SK-N-SH treated with all-trans-retinoic acid at 6 μM for 48 hours (cell line): ENCODE measurements at regions not wholly inside any gene's neighbourhood (a gene's known extent, or its start where the extent isn't known, plus 50 kb on each side); places are given as distances from the start of the nearest gene placed in this dataset.
A peak's percentile ranks its signal among the peaks of the same experiment; 100 is the strongest.
"Not testable (repeated sequence)": the region's sequence is repeated elsewhere in the genome, so short reads cannot be mapped to it uniquely, and the experiment has no call there.

Experiments
- ATAC-seq: fragments of 200-7000 bp; cut with Tn5 transposase; 3 replicates; pipeline ENCODE4 v1.9.1; 2020; ENCODE audit warnings: mild to moderate bottlenecking, moderate library complexity
- ARNTL ChIP-seq: fragments of 450-650 bp; formaldehyde crosslinking; IDR thresholded peaks from 2 replicates; pipeline ENCODE4 v1.5.0; 2020; ENCODE audit warnings: low read depth, mild to moderate bottlenecking, moderate library complexity, borderline replicate concordance
- CSDC2 ChIP-seq: fragments of 250-450 bp; sonication (Bioruptor Pico); IDR thresholded peaks from 2 replicates; pipeline ENCODE4 v1.5.0; 2020; ENCODE audit warnings: mild to moderate bottlenecking, moderate library complexity
- GLIS3 ChIP-seq: fragments of 250-450 bp; sonication (Bioruptor Pico); IDR thresholded peaks from 2 replicates; pipeline ENCODE4 v1.5.0; 2020; ENCODE audit warnings: mild to moderate bottlenecking, moderate library complexity
- OSR1 ChIP-seq: fragments of 250-450 bp; sonication (Bioruptor Pico); IDR thresholded peaks from 2 replicates; pipeline ENCODE4 v1.8.0; 2022; ENCODE audit warnings: moderate library complexity, mild to moderate bottlenecking, inconsistent platforms
- PPARA ChIP-seq: fragments of 250-450 bp; sonication (Bioruptor Pico); IDR thresholded peaks from 2 replicates; pipeline ENCODE4 v1.5.0; 2020; ENCODE audit warnings: mild to moderate bottlenecking, borderline replicate concordance
- RARB ChIP-seq: fragments of 250-450 bp; sonication (Bioruptor Pico); IDR thresholded peaks from 2 replicates; pipeline ENCODE4 v1.8.0; 2021; ENCODE audit warnings: mild to moderate bottlenecking, moderate library complexity
- SNAI2 ChIP-seq: fragments of 250-450 bp; sonication (Bioruptor Pico); IDR thresholded peaks from 2 replicates; pipeline ENCODE4 v1.5.0; 2020; ENCODE audit warnings: mild to moderate bottlenecking, moderate library complexity
- TCF4 ChIP-seq: fragments of 250-450 bp; sonication (Bioruptor Pico); IDR thresholded peaks from 2 replicates; pipeline ENCODE4 v1.8.0; 2021; ENCODE audit warnings: mild to moderate bottlenecking, moderate library complexity, borderline replicate concordance
- TOX ChIP-seq: fragments of 250-450 bp; sonication (Bioruptor Pico); IDR thresholded peaks from 2 replicates; pipeline ENCODE4 v1.8.0; 2021; ENCODE audit warnings: mild to moderate bottlenecking, moderate library complexity, borderline replicate concordance
- ZC3H10 ChIP-seq: fragments of 250-450 bp; sonication (Bioruptor Pico); IDR thresholded peaks from 2 replicates; pipeline ENCODE4 v1.5.1; 2021; ENCODE audit warnings: mild to moderate bottlenecking, moderate library complexity
- ZFP3 ChIP-seq: fragments of 250-450 bp; sonication (Bioruptor Pico); IDR thresholded peaks from 2 replicates; pipeline ENCODE4 v1.5.0; 2020; ENCODE audit warnings: mild to moderate bottlenecking, moderate library complexity
- ZFP30 ChIP-seq: fragments of 450-650 bp; formaldehyde crosslinking; IDR thresholded peaks from 2 replicates; pipeline ENCODE4 v1.5.0; 2022; ENCODE audit warnings: mild to moderate bottlenecking, moderate library complexity
- ZNF565 ChIP-seq: fragments of 450-650 bp; formaldehyde crosslinking; conservative IDR thresholded peaks from 2 replicates; pipeline ENCODE4 v1.5.0; 2020; ENCODE audit warnings: low read depth, mild to moderate bottlenecking, moderate library complexity
- ZNF70 ChIP-seq: fragments of 450-650 bp; formaldehyde crosslinking; IDR thresholded peaks from 2 replicates; pipeline ENCODE4 v1.5.0; 2020; ENCODE audit warnings: mild to moderate bottlenecking, moderate library complexity
- TF ChIP-seq, protein P1 (sequence below): fragments of 250-450 bp; sonication (Bioruptor Pico); IDR thresholded peaks from 2 replicates; pipeline ENCODE4 v1.5.1; 2021; ENCODE audit warnings: mild to moderate bottlenecking, moderate library complexity
- TF ChIP-seq, protein P2 (sequence below): fragments of 250-450 bp; sonication (Bioruptor Pico); IDR thresholded peaks from 2 replicates; pipeline ENCODE4 v1.5.1; 2020; ENCODE audit warnings: low read depth, mild to moderate bottlenecking, moderate library complexity
- TF ChIP-seq, protein P3 (sequence below): fragments of 250-450 bp; sonication (Bioruptor Pico); IDR thresholded peaks from 2 replicates; pipeline ENCODE4 v1.8.0; 2020; ENCODE audit warnings: mild to moderate bottlenecking, moderate library complexity, borderline replicate concordance

DNA sequence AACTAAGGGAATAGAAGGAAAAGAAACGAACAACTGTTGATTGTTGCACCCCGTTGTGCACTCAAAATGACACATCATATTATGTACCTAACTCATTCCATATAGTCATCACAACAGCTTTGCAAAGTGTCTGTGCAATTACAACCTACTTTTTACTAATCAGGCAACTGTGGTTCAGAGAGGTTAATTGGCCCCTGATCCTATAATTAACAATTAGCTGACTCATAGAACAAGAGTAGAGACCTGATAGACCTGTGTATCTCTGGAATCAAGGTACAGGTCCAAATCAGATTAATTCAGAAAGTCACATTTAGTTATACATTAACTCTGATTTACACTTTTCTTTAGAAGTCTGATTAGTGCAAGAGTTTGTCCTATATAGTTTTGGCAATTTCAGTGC lies 122.5 kb upstream of the CDK13 start:
- no peak for ATAC-seq
- TF ChIP-seq GLIS3 (no peak), ZFP30 (CRISPR knock-in tag) (no peak), SNAI2 (no peak), ZNF565 (CRISPR knock-in tag) (no peak), RARB (CRISPR knock-in tag) (no peak), ZFP3 (CRISPR knock-in tag) (no peak), PPARA (CRISPR knock-in tag) (no peak), ZNF70 (CRISPR knock-in tag) (no peak), OSR1 (CRISPR knock-in tag) (no peak)
- TF ChIP-seq, protein P1, sequence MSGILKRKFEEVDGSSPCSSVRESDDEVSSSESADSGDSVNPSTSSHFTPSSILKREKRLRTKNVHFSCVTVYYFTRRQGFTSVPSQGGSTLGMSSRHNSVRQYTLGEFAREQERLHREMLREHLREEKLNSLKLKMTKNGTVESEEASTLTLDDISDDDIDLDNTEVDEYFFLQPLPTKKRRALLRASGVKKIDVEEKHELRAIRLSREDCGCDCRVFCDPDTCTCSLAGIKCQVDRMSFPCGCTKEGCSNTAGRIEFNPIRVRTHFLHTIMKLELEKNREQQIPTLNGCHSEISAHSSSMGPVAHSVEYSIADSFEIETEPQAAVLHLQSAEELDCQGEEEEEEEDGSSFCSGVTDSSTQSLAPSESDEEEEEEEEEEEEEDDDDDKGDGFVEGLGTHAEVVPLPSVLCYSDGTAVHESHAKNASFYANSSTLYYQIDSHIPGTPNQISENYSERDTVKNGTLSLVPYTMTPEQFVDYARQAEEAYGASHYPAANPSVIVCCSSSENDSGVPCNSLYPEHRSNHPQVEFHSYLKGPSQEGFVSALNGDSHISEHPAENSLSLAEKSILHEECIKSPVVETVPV (CRISPR knock-in tag) = no peak

DNA sequence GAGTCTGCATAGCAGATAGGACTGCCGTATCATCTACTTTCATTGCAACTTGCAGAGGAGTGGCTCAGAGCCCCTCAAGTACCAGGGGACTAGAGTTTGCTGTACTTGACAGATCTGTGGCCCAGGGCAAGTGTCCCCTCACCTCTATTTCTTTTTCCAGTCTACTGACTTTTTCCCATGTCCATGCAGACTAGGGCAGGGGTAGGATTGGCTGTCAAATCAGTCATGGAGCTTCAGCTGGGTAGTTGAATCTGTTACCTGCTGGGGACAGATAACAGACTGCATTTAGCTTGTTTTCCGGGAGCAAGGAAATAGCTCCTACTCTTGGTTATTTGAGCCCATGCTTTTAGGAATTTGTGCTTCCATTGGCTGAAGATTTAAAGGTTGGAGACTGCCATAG lies 121.0 kb upstream of the CDK13 start:
- TF ChIP-seq, protein P2, sequence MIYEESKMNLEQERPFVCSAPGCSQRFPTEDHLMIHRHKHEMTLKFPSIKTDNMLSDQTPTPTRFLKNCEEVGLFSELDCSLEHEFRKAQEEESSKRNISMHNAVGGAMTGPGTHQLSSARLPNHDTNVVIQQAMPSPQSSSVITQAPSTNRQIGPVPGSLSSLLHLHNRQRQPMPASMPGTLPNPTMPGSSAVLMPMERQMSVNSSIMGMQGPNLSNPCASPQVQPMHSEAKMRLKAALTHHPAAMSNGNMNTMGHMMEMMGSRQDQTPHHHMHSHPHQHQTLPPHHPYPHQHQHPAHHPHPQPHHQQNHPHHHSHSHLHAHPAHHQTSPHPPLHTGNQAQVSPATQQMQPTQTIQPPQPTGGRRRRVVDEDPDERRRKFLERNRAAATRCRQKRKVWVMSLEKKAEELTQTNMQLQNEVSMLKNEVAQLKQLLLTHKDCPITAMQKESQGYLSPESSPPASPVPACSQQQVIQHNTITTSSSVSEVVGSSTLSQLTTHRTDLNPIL (CRISPR knock-in tag) = no peak
- TF ChIP-seq TCF4 (no peak), TOX (CRISPR knock-in tag) (no peak), CSDC2 (CRISPR knock-in tag) (no peak)
- TF ChIP-seq, protein P3, sequence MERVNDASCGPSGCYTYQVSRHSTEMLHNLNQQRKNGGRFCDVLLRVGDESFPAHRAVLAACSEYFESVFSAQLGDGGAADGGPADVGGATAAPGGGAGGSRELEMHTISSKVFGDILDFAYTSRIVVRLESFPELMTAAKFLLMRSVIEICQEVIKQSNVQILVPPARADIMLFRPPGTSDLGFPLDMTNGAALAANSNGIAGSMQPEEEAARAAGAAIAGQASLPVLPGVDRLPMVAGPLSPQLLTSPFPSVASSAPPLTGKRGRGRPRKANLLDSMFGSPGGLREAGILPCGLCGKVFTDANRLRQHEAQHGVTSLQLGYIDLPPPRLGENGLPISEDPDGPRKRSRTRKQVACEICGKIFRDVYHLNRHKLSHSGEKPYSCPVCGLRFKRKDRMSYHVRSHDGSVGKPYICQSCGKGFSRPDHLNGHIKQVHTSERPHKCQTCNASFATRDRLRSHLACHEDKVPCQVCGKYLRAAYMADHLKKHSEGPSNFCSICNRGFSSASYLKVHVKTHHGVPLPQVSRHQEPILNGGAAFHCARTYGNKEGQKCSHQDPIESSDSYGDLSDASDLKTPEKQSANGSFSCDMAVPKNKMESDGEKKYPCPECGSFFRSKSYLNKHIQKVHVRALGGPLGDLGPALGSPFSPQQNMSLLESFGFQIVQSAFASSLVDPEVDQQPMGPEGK (CRISPR knock-in tag) = no peak
- no peak for ATAC-seq

GRCh38 chr7:39832519-39833085 lies 117.5 kb upstream of the CDK13 start:
- no peak for ATAC-seq
- TF ChIP-seq SNAI2 = no peak
- TF ChIP-seq, protein P3 (CRISPR knock-in tag) = no peak
- TF ChIP-seq TCF4 = no peak
- no peak for TF ChIP-seq PPARA (CRISPR knock-in tag)
- TF ChIP-seq ARNTL (CRISPR knock-in tag) = no peak

DNA sequence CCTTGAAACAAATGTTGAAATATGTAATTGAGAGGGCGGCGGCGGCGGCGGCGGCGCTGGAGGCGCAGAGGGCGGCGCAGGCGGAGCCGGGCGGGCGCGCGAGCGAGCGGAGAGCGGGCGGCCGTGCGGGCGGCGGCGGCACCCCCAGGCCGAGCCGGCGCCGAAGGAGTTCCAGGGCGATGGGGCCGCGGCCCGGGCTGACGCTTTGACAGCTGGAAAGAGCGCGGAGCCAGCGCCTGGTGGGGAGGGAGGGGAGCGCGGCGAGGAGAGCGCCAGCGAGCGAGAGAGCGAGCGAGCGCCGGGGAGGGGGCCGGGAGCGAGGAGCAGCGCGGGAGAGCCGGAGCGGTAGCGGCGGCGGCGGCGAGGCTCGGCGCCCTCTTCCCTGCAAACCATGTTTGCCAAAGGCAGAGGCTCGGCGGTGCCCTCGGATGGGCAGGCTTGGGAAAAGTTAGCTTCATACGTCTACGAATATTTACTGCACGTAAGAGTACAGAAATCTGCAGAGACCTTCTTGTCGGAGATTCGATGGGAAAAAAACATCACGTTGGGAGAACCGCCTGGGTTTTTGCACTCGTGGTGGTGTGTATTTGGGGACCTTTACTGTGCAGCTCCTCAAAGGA lies 116.8 kb upstream of the CDK13 start:
- peak; percentile 88 for ATAC-seq

DNA sequence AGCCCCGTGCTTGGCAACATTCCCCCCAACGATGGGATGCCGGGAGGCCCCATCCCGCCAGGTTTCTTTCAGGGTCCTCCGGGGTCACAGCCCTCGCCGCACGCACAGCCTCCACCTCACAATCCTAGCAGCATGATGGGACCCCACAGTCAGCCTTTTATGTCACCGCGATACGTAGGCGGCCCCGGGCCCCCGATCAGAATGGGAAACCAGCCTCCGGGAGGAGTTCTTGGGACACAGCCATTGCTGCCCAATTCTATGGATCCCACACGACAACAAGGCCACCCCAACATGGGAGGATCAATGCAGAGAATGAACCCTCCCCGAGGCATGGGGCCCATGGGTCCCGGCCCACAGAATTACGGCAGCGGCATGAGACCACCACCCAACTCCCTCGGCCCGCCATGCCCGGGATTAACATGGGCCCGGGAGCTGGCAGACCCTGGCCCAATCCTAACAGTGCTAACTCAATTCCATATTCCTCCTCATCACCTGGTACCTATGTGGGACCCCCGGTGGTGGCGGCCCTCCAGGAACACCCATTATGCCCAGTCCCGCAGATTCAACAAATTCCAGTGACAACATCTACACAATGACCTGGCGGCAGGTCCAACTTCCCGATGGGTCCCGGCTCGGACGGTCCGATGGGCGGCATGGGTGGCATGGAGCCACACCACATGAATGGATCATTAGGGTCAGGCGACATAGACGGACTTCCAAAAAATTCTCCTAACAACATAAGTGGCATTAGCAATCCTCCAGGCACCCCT lies 116.0 kb upstream of the CDK13 start:
- not testable (repeated sequence) for ATAC-seq

- ATAC-seq = no peak
- no peak for TF ChIP-seq ZC3H10 (CRISPR knock-in tag)
- TF ChIP-seq, protein P1 (CRISPR knock-in tag) = no peak
- TF ChIP-seq PPARA (CRISPR knock-in tag) = no peak
- no peak for TF ChIP-seq ZFP30 (CRISPR knock-in tag)
- TF ChIP-seq, all 23 proteins: peak for 0
Observed at GRCh38 chr7:39838326-39838725, 111.7 kb upstream of the CDK13 start.
